Mesendoderm (in vitro differentiated cells): ENCODE measurements at regions not wholly inside any gene's neighbourhood (a gene's known extent, or its start where the extent isn't known, plus 50 kb on each side); places are given as distances from the start of the nearest gene placed in this dataset.

Experiments used
- DNase-seq: peaks from one replicate; pipeline ENCODE4 v3.0.0; 2013
- H2AK5ac ChIP-seq: 2 replicates; pipeline ENCODE4 v1.6.1; 2013; ENCODE audit warnings: low read length, inconsistent platforms
- H2BK120ac ChIP-seq: 2 replicates; pipeline ENCODE4 v1.6.1; 2013; ENCODE audit warnings: low read depth, mild to moderate bottlenecking, low read length, moderate library complexity, mixed read lengths
- H2BK15ac ChIP-seq: replicated peaks from 2 replicates; pipeline ENCODE4 v1.6.1; 2013; ENCODE audit warnings: low read depth, mild to moderate bottlenecking, moderate library complexity
- H2BK5ac ChIP-seq: 2 replicates; pipeline ENCODE4 v1.6.1; 2013; ENCODE audit warnings: low read length, inconsistent platforms
- H3K18ac ChIP-seq: 2 replicates; pipeline ENCODE4 v1.6.1; 2013; ENCODE audit warnings: mild to moderate bottlenecking, low read length, mixed read lengths
- H3K23ac ChIP-seq: one replicate; pipeline ENCODE4 v1.6.1; 2013; ENCODE audit warnings: low read length
- H3K27ac ChIP-seq: 2 replicates; pipeline ENCODE4 v1.5.1; 2013; ENCODE audit warnings: low read depth, mild to moderate bottlenecking, inconsistent platforms, low read length, moderate library complexity
- H3K27me3 ChIP-seq: 2 replicates; pipeline ENCODE4 v1.6.1; 2013; ENCODE audit warnings: low read length, control low read depth, mild to moderate bottlenecking, inconsistent platforms; ENCODE audit not compliant: insufficient read depth, poor library complexity
- H3K36me3 ChIP-seq: 2 replicates; pipeline ENCODE4 v1.6.1; 2013; ENCODE audit warnings: low read length, inconsistent platforms; ENCODE audit not compliant: control insufficient read depth, insufficient read depth
- H3K4ac ChIP-seq: one replicate; pipeline ENCODE4 v1.6.1; 2013; ENCODE audit warnings: low read depth, mild to moderate bottlenecking, low read length, moderate library complexity
- H3K4me1 ChIP-seq: 2 replicates; pipeline ENCODE4 v1.6.1; 2013; ENCODE audit warnings: low read depth, low read length, inconsistent platforms; ENCODE audit not compliant: control insufficient read depth
- H3K4me2 ChIP-seq: 2 replicates; pipeline ENCODE4 v1.6.1; 2013; ENCODE audit warnings: low read length
- H3K4me3 ChIP-seq: 2 replicates; pipeline ENCODE4 v1.5.1; 2013; ENCODE audit warnings: mild to moderate bottlenecking, low read length
- H3K56ac ChIP-seq: one replicate; pipeline ENCODE4 v1.6.1; 2013; ENCODE audit warnings: low read length
- H3K79me1 ChIP-seq: 2 replicates; pipeline ENCODE4 v1.6.1; 2013; ENCODE audit warnings: low read length, inconsistent platforms
- H3K79me2 ChIP-seq: 2 replicates; pipeline ENCODE4 v1.6.1; 2013; ENCODE audit warnings: mild to moderate bottlenecking, low read length; ENCODE audit not compliant: control insufficient read depth, insufficient read depth
- H3K9ac ChIP-seq: 2 replicates; pipeline ENCODE4 v1.6.1; 2013; ENCODE audit warnings: low read length, inconsistent platforms
- H4K5ac ChIP-seq: one replicate; pipeline ENCODE4 v1.6.1; 2013; ENCODE audit warnings: low read length
- H4K8ac ChIP-seq: one replicate; pipeline ENCODE4 v1.6.1; 2013; ENCODE audit warnings: low read depth, mild to moderate bottlenecking, control low read depth, low read length, moderate library complexity
- WGBS: extraction: QIAGEN DNeasy Blood & Tissue Kit; methylation state at CpG from one replicate; pipeline ENCODE4 v1.1.7; 2013; ENCODE audit warnings: low lambda C conversion rate, missing lambda C conversion rate; ENCODE audit not compliant: insufficient coverage; ENCODE audit errors: extremely low coverage; 5-methylcytosine and 5-hydroxymethylcytosine counted together

GRCh38 chr2:9127316-9127715 is 79.3 kb upstream of the ASAP2 start:
- Histone ChIP-seq H3K4me3 (no peak overlapping the region), H3K79me2 (no peaks in the 10 kb centered on the region), H3K27ac (no peak overlapping the region), H4K8ac (no peak overlapping the region), H3K56ac (no peak overlapping the region), H4K5ac (no peak overlapping the region), H3K4ac (no peak overlapping the region), H3K4me2 (no peak overlapping the region), H3K27me3 (no peaks in the 10 kb centered on the region), H3K36me3 (no peaks in the 10 kb centered on the region), H3K4me1 (no peaks in the 10 kb centered on the region), H2BK120ac (no peak overlapping the region), H3K9ac (no peak overlapping the region), H2AK5ac (no peak overlapping the region), H3K18ac (no peak overlapping the region), H3K79me1 (no peaks in the 10 kb centered on the region), H2BK5ac (no peak overlapping the region), H2BK15ac (no peak overlapping the region), H3K23ac (no peak overlapping the region)
- no peak for DNase-seq
- WGBS = no CpG with 5 or more reads among the region's 8 CpGs

- no peaks in the 10 kb centered on the region for H3K36me3 ChIP-seq
- H3K23ac ChIP-seq = no peak overlapping the region
- H3K4ac ChIP-seq = no peak overlapping the region
- no peaks in the 10 kb centered on the region for H3K79me2 ChIP-seq
- no peak overlapping the region for H3K27ac ChIP-seq
- no peak overlapping the region for H3K4me2 ChIP-seq
- DNase-seq = no peak
- no peak overlapping the region for H3K4me3 ChIP-seq
- H3K79me1 ChIP-seq = no peaks in the 10 kb centered on the region
- no peak overlapping the region for H2BK120ac ChIP-seq
- H2BK15ac ChIP-seq = no peak overlapping the region
- no peak overlapping the region for H4K8ac ChIP-seq
- H3K56ac ChIP-seq = no peak overlapping the region
- WGBS = no CpG with 5 or more reads among the region's 3 CpGs
- H3K27me3 ChIP-seq = no peaks in the 10 kb centered on the region
- H3K4me1 ChIP-seq = no peaks in the 10 kb centered on the region
- no peak overlapping the region for H3K9ac ChIP-seq
- no peak overlapping the region for H3K18ac ChIP-seq
- H2AK5ac ChIP-seq = no peak overlapping the region
- no peak overlapping the region for H4K5ac ChIP-seq
- H2BK5ac ChIP-seq = no peak overlapping the region
Measured at GRCh38 chr2:9126540-9126939, 80.1 kb upstream of the ASAP2 start.

GRCh38 chr2:9124231-9124741 is 82.3 kb upstream of the ASAP2 start:
- Histone ChIP-seq H3K23ac (no peak overlapping the region), H3K79me1 (no peaks in the 10 kb centered on the region), H3K4ac (no peak overlapping the region), H3K18ac (no peak overlapping the region), H2BK15ac (no peak overlapping the region), H4K8ac (no peak overlapping the region), H3K27me3 (no peaks in the 10 kb centered on the region), H3K79me2 (no peaks in the 10 kb centered on the region), H3K4me3 (no peak overlapping the region), H3K9ac (no peak overlapping the region), H4K5ac (no peak overlapping the region), H3K36me3 (no peaks in the 10 kb centered on the region), H3K56ac (no peak overlapping the region), H3K4me1 (no peaks in the 10 kb centered on the region), H3K4me2 (no peak overlapping the region), H2AK5ac (no peak overlapping the region), H2BK120ac (no peak overlapping the region), H2BK5ac (no peak overlapping the region), H3K27ac (no peak overlapping the region)
- WGBS = no CpG with 5 or more reads among the region's 14 CpGs
- DNase-seq = no peak

GRCh38 chr2:9123069-9123468 is 83.5 kb upstream of the ASAP2 start:
- H3K27me3 ChIP-seq = no peaks in the 10 kb centered on the region
- no peak overlapping the region for H2AK5ac ChIP-seq
- H3K79me1 ChIP-seq = no peaks in the 10 kb centered on the region
- no peak overlapping the region for H2BK5ac ChIP-seq
- H3K23ac ChIP-seq = no peak overlapping the region
- H3K79me2 ChIP-seq = no peaks in the 10 kb centered on the region
- no peak overlapping the region for H3K18ac ChIP-seq
- WGBS = no CpG with 5 or more reads among the region's 5 CpGs
- no peak overlapping the region for H3K56ac ChIP-seq
- no peak overlapping the region for H2BK15ac ChIP-seq
- no peak overlapping the region for H3K4me3 ChIP-seq
- DNase-seq = no peak
- no peak overlapping the region for H3K4ac ChIP-seq
- no peak overlapping the region for H2BK120ac ChIP-seq
- H3K27ac ChIP-seq = no peak overlapping the region
- H3K9ac ChIP-seq = no peak overlapping the region
- no peak overlapping the region for H4K5ac ChIP-seq
- H3K4me2 ChIP-seq = no peak overlapping the region
- no peaks in the 10 kb centered on the region for H3K4me1 ChIP-seq
- H3K36me3 ChIP-seq = no peaks in the 10 kb centered on the region
- H4K8ac ChIP-seq = no peak overlapping the region

GRCh38 chr2:9122367-9122766 is 84.2 kb upstream of the ASAP2 start:
- Histone ChIP-seq H2BK120ac (no peak overlapping the region), H3K56ac (no peak overlapping the region), H4K5ac (no peak overlapping the region), H3K4me1 (no peaks in the 10 kb centered on the region), H4K8ac (no peak overlapping the region), H3K36me3 (no peaks in the 10 kb centered on the region), H3K23ac (no peak overlapping the region), H3K4ac (no peak overlapping the region), H2AK5ac (no peak overlapping the region), H3K27ac (no peak overlapping the region), H3K79me1 (no peaks in the 10 kb centered on the region), H3K79me2 (no peaks in the 10 kb centered on the region), H3K27me3 (no peaks in the 10 kb centered on the region), H3K18ac (no peak overlapping the region), H2BK5ac (no peak overlapping the region), H3K4me3 (no peak overlapping the region), H2BK15ac (no peak overlapping the region), H3K4me2 (no peak overlapping the region), H3K9ac (no peak overlapping the region)
- no peak for DNase-seq
- WGBS = no CpG with 5 or more reads among the region's 8 CpGs

GRCh38 chr2:9118383-9118960 is 88.1 kb upstream of the ASAP2 start:
- H3K56ac ChIP-seq = no peak overlapping the region
- H3K79me2 ChIP-seq = no peaks in the 10 kb centered on the region
- no peak overlapping the region for H2BK120ac ChIP-seq
- H4K5ac ChIP-seq = no peak overlapping the region
- no peaks in the 10 kb centered on the region for H3K79me1 ChIP-seq
- no peak overlapping the region for H2AK5ac ChIP-seq
- H4K8ac ChIP-seq = no peak overlapping the region
- H3K27ac ChIP-seq = no peak overlapping the region
- DNase-seq = no peak
- no peak overlapping the region for H3K4ac ChIP-seq
- WGBS = no CpG with 5 or more reads among the region's 11 CpGs
- H3K4me3 ChIP-seq = no peak overlapping the region
- H3K27me3 ChIP-seq = no peaks in the 10 kb centered on the region
- no peaks in the 10 kb centered on the region for H3K36me3 ChIP-seq
- H3K4me1 ChIP-seq = no peaks in the 10 kb centered on the region
- H3K18ac ChIP-seq = no peak overlapping the region
- H3K4me2 ChIP-seq = no peak overlapping the region
- H2BK5ac ChIP-seq = no peak overlapping the region
- H2BK15ac ChIP-seq = no peak overlapping the region
- no peak overlapping the region for H3K9ac ChIP-seq
- no peak overlapping the region for H3K23ac ChIP-seq
